Keratinocyte (primary cell): ENCODE measurements at regions not wholly inside any gene's neighbourhood (a gene's known extent, or its start where the extent isn't known, plus 50 kb on each side); places are given as distances from the start of the nearest gene placed in this dataset.

ENCODE experiments used
- DNase-seq: peaks from one replicate; pipeline ENCODE4 v3.0.0-alpha.2; 2011; ENCODE audit warnings: low read depth, missing footprints, low spot score
- FAIRE-seq: peaks from 2 replicates; lab custom pipeline; 2011; peaks lifted over from hg19 to GRCh38; lab: Jason Lieb, UNC
- H2AFZ ChIP-seq: 2 replicates; pipeline ENCODE4 v1.6.0; 2012; ENCODE audit warnings: low read length, control low read depth, inconsistent platforms; ENCODE audit not compliant: control insufficient read depth
- H3K27ac ChIP-seq: 2 replicates; pipeline ENCODE4 v1.5.1; 2011; ENCODE audit warnings: low read length; ENCODE audit not compliant: control insufficient read depth, insufficient read depth
- H3K27me3 ChIP-seq: 3 replicates; pipeline ENCODE4 v1.6.0; 2011; ENCODE audit warnings: low read length; ENCODE audit not compliant: control insufficient read depth, insufficient read depth; ENCODE audit errors: extremely low read depth
- H3K36me3 ChIP-seq, 2 experiments: 2 replicates in 1 of 2; 3 replicates in 1 of 2; pipeline ENCODE4 v1.5.1; 2011; ENCODE audit warnings: low read length in 2 of 2, mild to moderate bottlenecking in 1 of 2; ENCODE audit not compliant: control insufficient read depth in 2 of 2, insufficient read depth in 2 of 2; ENCODE audit errors: extremely low read depth in 1 of 2
- H3K4me1 ChIP-seq: 3 replicates; pipeline ENCODE4 v1.5.1; 2011; ENCODE audit warnings: low read length; ENCODE audit not compliant: control insufficient read depth, insufficient read depth; ENCODE audit errors: extremely low read depth
- H3K4me2 ChIP-seq: 3 replicates; pipeline ENCODE4 v1.6.0; 2011; ENCODE audit warnings: low read depth, low read length; ENCODE audit not compliant: control insufficient read depth, insufficient read depth; ENCODE audit errors: extremely low read depth
- H3K4me3 ChIP-seq, 3 experiments: fragments of 200-600 bp in 1 of 3; sonication (generic) in 1 of 3; 2 replicates in 2 of 3; 3 replicates in 1 of 3; pipeline ENCODE4 v1.5.1; 2011 to 2016; ENCODE audit warnings: low read length in 3 of 3, mild to moderate bottlenecking in 3 of 3, control low read depth in 2 of 3, inconsistent platforms in 1 of 3, low read depth in 1 of 3, mixed read lengths in 1 of 3, mixed run types in 1 of 3, moderate library complexity in 1 of 3; ENCODE audit not compliant: control insufficient read depth in 2 of 3, insufficient read depth in 2 of 3; ENCODE audit errors: extremely low read depth in 1 of 3
- H3K79me2 ChIP-seq: 2 replicates; pipeline ENCODE4 v1.6.0; 2012; ENCODE audit warnings: low read length; ENCODE audit not compliant: control insufficient read depth, insufficient read depth
- H3K9ac ChIP-seq: 3 replicates; pipeline ENCODE4 v1.6.0; 2011; ENCODE audit warnings: low read length; ENCODE audit not compliant: control insufficient read depth, insufficient read depth; ENCODE audit errors: extremely low read depth
- H3K9me1 ChIP-seq: 3 replicates; pipeline ENCODE4 v1.6.0; 2011; ENCODE audit warnings: low read length; ENCODE audit not compliant: control insufficient read depth, insufficient read depth; ENCODE audit errors: extremely low read depth
- H3K9me3 ChIP-seq: 2 replicates; pipeline ENCODE4 v1.5.1; 2012; ENCODE audit warnings: low read depth, low read length; ENCODE audit not compliant: control insufficient read depth
- H4K20me1 ChIP-seq: 3 replicates; pipeline ENCODE4 v1.6.0; 2011; ENCODE audit warnings: low read length; ENCODE audit not compliant: control insufficient read depth, insufficient read depth; ENCODE audit errors: extremely low read depth
- EZH2 ChIP-seq: IDR thresholded peaks from one replicate; pipeline ENCODE4 v1.6.1; 2012; ENCODE audit warnings: inconsistent platforms, mild to moderate bottlenecking, low read length, moderate library complexity
- dilution Hi-C: fragments of 300-500 bp; cut with MboI; formaldehyde crosslinking; loops from one replicate; pipeline ENCODE4 v1.7.0; 2020; ENCODE audit warnings: low sequenced_read_pairs; ENCODE audit not compliant: extremely low pct_ligation_motif_present
- TF ChIP-seq, protein P1 (sequence below), 3 experiments: IDR thresholded peaks in 1 of 3; conservative IDR thresholded peaks in 1 of 3; optimal IDR thresholded peaks in 1 of 3; 2 replicates in 2 of 3; 3 replicates in 1 of 3; pipeline versions ENCODE3 to v1.5.1; 2011; ENCODE audit warnings: low read length in 3 of 3, mild to moderate bottlenecking in 3 of 3, moderate library complexity in 2 of 3, control low read depth in 1 of 3, inconsistent platforms in 1 of 3; ENCODE audit not compliant: insufficient read depth in 2 of 3; ENCODE audit errors: extremely low read depth in 1 of 3

DNA sequence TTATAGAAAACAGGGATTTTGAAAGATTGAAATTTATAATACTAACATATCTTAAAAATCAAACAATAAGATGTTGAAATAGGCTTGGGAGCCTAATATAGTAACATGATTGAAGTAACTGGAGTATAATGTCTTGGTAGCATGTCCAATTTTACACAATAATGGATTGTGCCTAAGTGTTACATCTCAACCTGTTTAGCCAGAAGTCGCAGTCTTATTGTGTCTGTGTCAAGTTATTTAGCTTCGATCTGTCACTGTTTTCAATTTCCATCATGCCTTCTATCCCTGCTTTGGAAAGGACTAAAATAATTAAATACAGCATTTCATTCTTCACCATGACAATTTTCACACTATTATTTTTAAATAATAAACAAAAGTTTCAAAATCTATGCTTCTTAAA is 1352.2 kb downstream of the SI start:
- Histone ChIP-seq H3K9ac (no peak overlapping the region), H3K4me3 (no peak overlapping the region), H2AFZ (no peak overlapping the region), H3K4me1 (no peaks in the 10 kb centered on the region), H3K79me2 (no peaks in the 10 kb centered on the region), H4K20me1 (no peaks in the 10 kb centered on the region), H3K9me3 (peaks cover 3% of the 10 kb centered on the region), H3K4me2 (no peak overlapping the region), H3K27me3 (no peaks in the 10 kb centered on the region), H3K36me3 (no peaks in the 10 kb centered on the region), H3K27ac (no peak overlapping the region), H3K9me1 (no peaks in the 10 kb centered on the region)
- FAIRE-seq (no peak), DNase-seq (no peak)
- TF ChIP-seq, protein P1, sequence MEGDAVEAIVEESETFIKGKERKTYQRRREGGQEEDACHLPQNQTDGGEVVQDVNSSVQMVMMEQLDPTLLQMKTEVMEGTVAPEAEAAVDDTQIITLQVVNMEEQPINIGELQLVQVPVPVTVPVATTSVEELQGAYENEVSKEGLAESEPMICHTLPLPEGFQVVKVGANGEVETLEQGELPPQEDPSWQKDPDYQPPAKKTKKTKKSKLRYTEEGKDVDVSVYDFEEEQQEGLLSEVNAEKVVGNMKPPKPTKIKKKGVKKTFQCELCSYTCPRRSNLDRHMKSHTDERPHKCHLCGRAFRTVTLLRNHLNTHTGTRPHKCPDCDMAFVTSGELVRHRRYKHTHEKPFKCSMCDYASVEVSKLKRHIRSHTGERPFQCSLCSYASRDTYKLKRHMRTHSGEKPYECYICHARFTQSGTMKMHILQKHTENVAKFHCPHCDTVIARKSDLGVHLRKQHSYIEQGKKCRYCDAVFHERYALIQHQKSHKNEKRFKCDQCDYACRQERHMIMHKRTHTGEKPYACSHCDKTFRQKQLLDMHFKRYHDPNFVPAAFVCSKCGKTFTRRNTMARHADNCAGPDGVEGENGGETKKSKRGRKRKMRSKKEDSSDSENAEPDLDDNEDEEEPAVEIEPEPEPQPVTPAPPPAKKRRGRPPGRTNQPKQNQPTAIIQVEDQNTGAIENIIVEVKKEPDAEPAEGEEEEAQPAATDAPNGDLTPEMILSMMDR (optimal IDR thresholded peaks at IDR 0.05 in 1 of 3, IDR thresholded peaks at IDR 0.05 in 1 of 3, conservative IDR thresholded peaks at IDR 0.05 in 1 of 3; ENCODE audit: extremely low read depth in 1 of 3, insufficient read depth in 2 of 3, low read length in 3 of 3) = no peak
- no peak for TF ChIP-seq EZH2
- dilution Hi-C loops = no loop called here

DNA sequence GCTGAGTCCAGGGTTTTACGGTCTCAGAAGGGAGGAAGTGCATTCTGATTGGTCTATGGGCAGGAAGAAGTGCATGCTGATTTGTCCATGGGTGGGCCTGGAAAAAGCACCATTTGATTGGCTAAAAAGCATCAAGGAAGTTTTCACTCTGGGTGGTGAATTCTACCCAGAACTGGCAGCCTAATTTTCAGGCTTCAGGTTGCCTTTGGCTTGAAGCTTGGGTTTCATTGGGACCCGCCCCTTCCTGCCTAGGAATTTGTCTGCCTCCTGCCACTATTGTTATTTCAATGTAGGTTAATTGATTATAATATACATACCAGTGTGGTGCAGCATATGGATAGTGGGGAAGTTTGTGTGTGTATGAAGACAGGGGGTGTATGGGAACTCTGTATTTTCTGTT is 1355.9 kb downstream of the SI start:
- H3K27ac ChIP-seq = no peak overlapping the region
- H4K20me1 ChIP-seq = no peaks in the 10 kb centered on the region
- no peak overlapping the region for H2AFZ ChIP-seq

More for the DNA sequence above, 1355.9 kb downstream of the SI start:
- TF ChIP-seq EZH2 = no peak
- TF ChIP-seq, protein P1 (optimal IDR thresholded peaks at IDR 0.05 in 1 of 3, IDR thresholded peaks at IDR 0.05 in 1 of 3, conservative IDR thresholded peaks at IDR 0.05 in 1 of 3; ENCODE audit: extremely low read depth in 1 of 3, insufficient read depth in 2 of 3, low read length in 3 of 3) = no peak
- H3K4me1 ChIP-seq = no peaks in the 10 kb centered on the region
- H3K27me3 ChIP-seq = no peaks in the 10 kb centered on the region
- DNase-seq (no peak), FAIRE-seq (no peak)
- H3K9me1 ChIP-seq = no peaks in the 10 kb centered on the region
- dilution Hi-C loops = no loop called here
- H3K4me2 ChIP-seq = no peak overlapping the region
- H3K36me3 ChIP-seq = no peaks in the 10 kb centered on the region
- no peak overlapping the region for H3K4me3 ChIP-seq
- no peaks in the 10 kb centered on the region for H3K79me2 ChIP-seq
- no peak overlapping the region for H3K9ac ChIP-seq
- H3K9me3 ChIP-seq = peaks cover 3% of the 10 kb centered on the region
